ENCODE measurements at regions not wholly inside any gene's neighbourhood (a gene's known extent, or its start where the extent isn't known, plus 50 kb on each side); places are given as distances from the start of the nearest gene placed in this dataset. TPM values are rescaled to one million over a fixed set of nuclear protein-coding genes. Genes with fewer than 3 reads are reported as not detected.
A peak's percentile ranks its signal among the peaks of the same experiment; 100 is the strongest.
"Not testable (repeated sequence)": the region's sequence is repeated elsewhere in the genome, so short reads cannot be mapped to it uniquely, and the experiment has no call there.

DNA sequence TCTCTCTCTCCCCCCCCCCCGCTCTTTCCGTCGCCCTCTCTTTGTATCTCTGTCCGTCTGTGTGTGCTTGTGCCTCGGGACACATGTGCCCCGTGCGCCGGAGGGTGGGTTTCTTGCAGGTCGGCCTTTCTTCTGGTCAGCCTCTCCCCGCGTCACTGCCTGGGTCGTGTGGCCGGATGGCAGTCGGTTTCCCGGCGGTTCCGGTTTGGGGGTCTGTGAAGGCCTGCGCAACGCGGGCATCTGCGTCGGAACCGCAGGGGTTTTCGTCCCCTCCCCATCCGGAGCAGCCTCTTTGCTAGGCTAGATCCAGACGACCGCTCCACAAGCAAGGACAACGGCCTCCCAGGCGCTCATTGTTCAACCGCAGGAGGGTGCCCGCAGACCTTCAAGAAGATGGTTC is 1398.6 kb upstream of the PCDH10 start:
- not testable (repeated sequence) for H3K9ac ChIP-seq (ENCODE audit: low read depth, low read length); H3K4me2 ChIP-seq (ENCODE audit: low read length); H3K36me3 ChIP-seq (ENCODE audit: insufficient read depth, low read length); H3K4me1 ChIP-seq (ENCODE audit: control insufficient read depth, insufficient read depth, low read length); H3K9me3 ChIP-seq (replicated peaks; ENCODE audit: low read length); H3K4me3 ChIP-seq (ENCODE audit: low read length); H3K27me3 ChIP-seq (ENCODE audit: control insufficient read depth, insufficient read depth, low read length)

DNA sequence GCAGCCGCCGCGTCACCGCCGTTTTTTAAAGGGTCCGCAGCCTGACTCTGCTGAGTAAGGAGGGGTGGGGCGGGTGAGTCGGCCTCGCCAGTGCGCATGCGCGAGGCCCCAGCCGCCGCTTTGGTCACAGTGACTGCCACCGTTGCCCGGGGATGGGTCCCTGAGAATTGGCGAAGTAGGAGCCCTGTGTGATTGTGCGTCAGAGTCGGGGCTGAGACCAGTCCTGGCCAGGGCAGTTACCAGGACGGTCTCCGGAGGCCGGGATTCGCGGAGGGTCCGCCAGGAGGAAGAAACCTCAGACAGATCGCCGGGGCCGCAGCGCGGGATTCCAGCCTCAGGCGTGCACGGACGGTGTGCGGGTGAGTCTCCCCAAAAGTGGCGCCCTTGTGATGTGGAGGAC is 1386.9 kb upstream of the PCDH10 start:
- not testable (repeated sequence) for H3K4me3 ChIP-seq (ENCODE audit: low read length); H3K9me3 ChIP-seq (replicated peaks; ENCODE audit: low read length); H3K4me1 ChIP-seq (ENCODE audit: control insufficient read depth, insufficient read depth, low read length); H3K9ac ChIP-seq (ENCODE audit: low read depth, low read length); H3K4me2 ChIP-seq (ENCODE audit: low read length); H3K36me3 ChIP-seq (ENCODE audit: insufficient read depth, low read length); H3K27me3 ChIP-seq (ENCODE audit: control insufficient read depth, insufficient read depth, low read length)

DNA sequence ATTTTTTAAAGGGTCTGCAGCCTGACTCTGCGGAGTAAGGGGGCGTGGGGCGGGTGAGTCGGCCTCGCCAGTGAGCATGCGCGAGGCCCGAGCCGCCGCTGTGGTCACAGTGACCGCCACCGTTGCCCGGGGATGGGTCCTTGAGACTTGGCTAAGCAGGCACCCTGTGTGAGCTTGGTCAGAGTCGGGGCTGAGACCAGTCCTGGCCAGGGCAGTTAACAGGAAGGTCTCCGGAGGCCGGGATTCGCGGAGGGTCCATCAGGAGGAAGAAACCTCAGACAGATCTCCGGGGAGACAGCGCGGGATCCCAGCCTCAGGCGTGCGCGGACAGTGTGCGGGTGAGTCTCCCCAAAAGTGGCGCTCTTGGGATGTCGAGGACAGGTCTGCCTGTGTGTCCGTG is 1384.4 kb upstream of the PCDH10 start:
- H3K4me2 ChIP-seq (ENCODE audit: low read length): no peak overlapping the region
- no peaks in the 10 kb centered on the region for H3K27me3 ChIP-seq (ENCODE audit: control insufficient read depth, insufficient read depth, low read length)
- H3K36me3 ChIP-seq (ENCODE audit: insufficient read depth, low read length): no peaks in the 10 kb centered on the region
- H3K4me1 ChIP-seq (ENCODE audit: control insufficient read depth, insufficient read depth, low read length): no peaks in the 10 kb centered on the region
- H3K4me3 ChIP-seq (ENCODE audit: low read length): no peak overlapping the region
- no peaks in the 10 kb centered on the region for H3K9me3 ChIP-seq (replicated peaks; ENCODE audit: low read length)
- no peak overlapping the region for H3K9ac ChIP-seq (ENCODE audit: low read depth, low read length)

DNA sequence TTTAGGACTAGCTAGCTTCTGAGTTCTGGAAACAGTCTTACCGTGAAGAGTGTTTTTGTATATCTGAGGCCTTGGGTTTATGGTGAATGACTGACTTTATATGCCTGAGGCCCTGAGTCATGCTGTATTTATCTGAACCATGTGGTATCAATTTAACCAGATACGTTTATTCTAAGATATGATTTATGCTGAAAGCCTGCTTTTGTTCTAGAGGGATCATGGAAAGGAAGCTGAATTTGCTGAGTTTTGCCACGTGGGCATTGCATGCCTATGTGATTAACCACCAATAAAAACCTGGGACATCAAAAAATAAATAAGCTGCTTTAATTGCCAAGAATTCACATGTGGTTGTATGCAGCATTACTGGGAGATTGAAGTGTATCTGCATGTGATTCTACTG is 1374.7 kb upstream of the PCDH10 start:
- not testable (repeated sequence) for H3K9me3 ChIP-seq (replicated peaks; ENCODE audit: low read length); H3K36me3 ChIP-seq (ENCODE audit: insufficient read depth, low read length); H3K27me3 ChIP-seq (ENCODE audit: control insufficient read depth, insufficient read depth, low read length); H3K4me1 ChIP-seq (ENCODE audit: control insufficient read depth, insufficient read depth, low read length); H3K4me3 ChIP-seq (ENCODE audit: low read length)
- H3K9ac ChIP-seq (ENCODE audit: low read depth, low read length): peak overlapping the region; percentile 14
- peak overlapping the region; percentile 63 for H3K4me2 ChIP-seq (ENCODE audit: low read length)

DNA sequence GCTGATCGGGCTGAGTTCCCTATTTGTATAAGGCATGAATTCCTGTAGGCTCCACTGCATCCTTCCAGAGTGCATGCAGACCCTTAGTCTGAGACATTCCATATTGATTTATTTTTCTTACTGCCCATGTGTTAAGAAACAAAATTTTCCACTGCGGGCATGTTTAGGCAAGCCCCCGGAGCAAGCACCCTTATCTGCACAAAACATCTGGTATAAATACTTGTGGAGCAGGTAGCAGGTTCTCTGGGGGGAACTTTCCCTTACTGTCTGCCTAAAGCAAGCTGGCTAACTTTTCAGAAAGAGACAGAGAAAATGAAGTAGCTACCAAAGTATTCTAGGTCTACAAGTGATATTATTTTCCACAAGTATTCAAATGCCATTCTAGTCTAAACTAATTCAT is 1338.5 kb upstream of the PCDH10 start:
- H3K9ac ChIP-seq (ENCODE audit: low read depth, low read length); H3K36me3 ChIP-seq (ENCODE audit: insufficient read depth, low read length); H3K4me1 ChIP-seq (ENCODE audit: control insufficient read depth, insufficient read depth, low read length); H3K9me3 ChIP-seq (replicated peaks; ENCODE audit: low read length); H3K4me2 ChIP-seq (ENCODE audit: low read length); H3K27me3 ChIP-seq (ENCODE audit: control insufficient read depth, insufficient read depth, low read length); H3K4me3 ChIP-seq (ENCODE audit: low read length): not testable (repeated sequence)

Small RNA genes in the stretch of these regions (small RNA-seq; reads per million reads assigned to genes)
- gene AC105424.1: not detected
- not detected for gene RF00156
- not detected for gene RN7SL205P
- gene RNU6-224P: not detected
